ENCODE measurements at regions not wholly inside any gene's neighbourhood (a gene's known extent, or its start where the extent isn't known, plus 50 kb on each side); places are given as distances from the start of the nearest gene placed in this dataset.

DNA sequence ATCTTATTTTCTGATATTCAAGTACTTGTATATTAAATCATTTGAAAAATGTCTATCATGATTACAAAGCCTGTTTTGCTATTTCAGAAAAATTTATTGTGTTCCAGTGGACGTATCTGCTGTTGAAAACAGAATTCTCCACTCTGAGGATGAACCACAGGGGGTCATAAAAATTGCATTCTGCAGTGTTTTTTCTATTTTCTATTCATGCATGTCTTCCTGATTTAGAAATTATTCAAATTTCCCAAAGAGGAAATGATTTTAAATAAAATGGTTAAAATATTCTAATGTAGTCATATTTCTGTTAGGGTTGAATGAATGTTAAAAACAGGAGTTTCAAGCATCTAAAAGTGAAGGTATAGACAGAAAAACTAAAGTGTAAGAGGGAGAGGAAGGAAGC lies 111.5 kb upstream of the ANKRD55 start:
- TF ChIP-seq, protein P1, sequence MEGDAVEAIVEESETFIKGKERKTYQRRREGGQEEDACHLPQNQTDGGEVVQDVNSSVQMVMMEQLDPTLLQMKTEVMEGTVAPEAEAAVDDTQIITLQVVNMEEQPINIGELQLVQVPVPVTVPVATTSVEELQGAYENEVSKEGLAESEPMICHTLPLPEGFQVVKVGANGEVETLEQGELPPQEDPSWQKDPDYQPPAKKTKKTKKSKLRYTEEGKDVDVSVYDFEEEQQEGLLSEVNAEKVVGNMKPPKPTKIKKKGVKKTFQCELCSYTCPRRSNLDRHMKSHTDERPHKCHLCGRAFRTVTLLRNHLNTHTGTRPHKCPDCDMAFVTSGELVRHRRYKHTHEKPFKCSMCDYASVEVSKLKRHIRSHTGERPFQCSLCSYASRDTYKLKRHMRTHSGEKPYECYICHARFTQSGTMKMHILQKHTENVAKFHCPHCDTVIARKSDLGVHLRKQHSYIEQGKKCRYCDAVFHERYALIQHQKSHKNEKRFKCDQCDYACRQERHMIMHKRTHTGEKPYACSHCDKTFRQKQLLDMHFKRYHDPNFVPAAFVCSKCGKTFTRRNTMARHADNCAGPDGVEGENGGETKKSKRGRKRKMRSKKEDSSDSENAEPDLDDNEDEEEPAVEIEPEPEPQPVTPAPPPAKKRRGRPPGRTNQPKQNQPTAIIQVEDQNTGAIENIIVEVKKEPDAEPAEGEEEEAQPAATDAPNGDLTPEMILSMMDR (IDR thresholded peaks at IDR 0.05): no peak
- no peak for TF ChIP-seq ZFX (IDR thresholded peaks at IDR 0.05; ENCODE audit: borderline replicate concordance)
